HCT116 (cell line): ENCODE measurements at regions not wholly inside any gene's neighbourhood (a gene's known extent, or its start where the extent isn't known, plus 50 kb on each side); places are given as distances from the start of the nearest gene placed in this dataset.

Experiments
- EZH2 ChIP-seq: fragments of 200-600 bp; sonication (generic); IDR thresholded peaks from 2 replicates; pipeline ENCODE4 v1.6.1; 2017; ENCODE audit warnings: antibody characterized with exemption, mixed run types
- EZH2phosphoT487 ChIP-seq: fragments of 200-600 bp; IDR thresholded peaks from 2 replicates; pipeline ENCODE4 v1.6.1; 2018; ENCODE audit warnings: antibody characterized with exemption, borderline replicate concordance
- POLR2A ChIP-seq: IDR thresholded peaks from 2 replicates; pipeline ENCODE4 v1.7.0; 2011; ENCODE audit warnings: borderline replicate concordance; ENCODE audit not compliant: insufficient read depth, insufficient read length; ENCODE audit errors: extremely low read depth
- POLR2AphosphoS5 ChIP-seq: IDR thresholded peaks from 2 replicates; pipeline ENCODE4 v1.6.1; 2011; ENCODE audit warnings: mild to moderate bottlenecking, low read depth, low read length, moderate library complexity
- SP1 ChIP-seq: IDR thresholded peaks from 2 replicates; pipeline ENCODE4 v1.6.1; 2012; ENCODE audit warnings: low read depth
- TF ChIP-seq, protein P1 (sequence below): IDR thresholded peaks from 2 replicates; pipeline ENCODE4 v1.6.1; 2012
- TF ChIP-seq, protein P2 (sequence below), 3 experiments: fragments of 200-600 bp in 1 of 3; sonication (generic) in 1 of 3; IDR thresholded peaks in 2 of 3; conservative IDR thresholded peaks in 1 of 3; 2 replicates each; pipeline ENCODE4 v1.5.1; 2012 to 2017; ENCODE audit warnings: low read depth in 2 of 3, low read length in 2 of 3, antibody characterized with exemption in 1 of 3, borderline replicate concordance in 1 of 3, control low read depth in 1 of 3, mild to moderate bottlenecking in 1 of 3, mixed read lengths in 1 of 3, mixed run types in 1 of 3, moderate library complexity in 1 of 3; ENCODE audit not compliant: insufficient read depth in 1 of 3

DNA sequence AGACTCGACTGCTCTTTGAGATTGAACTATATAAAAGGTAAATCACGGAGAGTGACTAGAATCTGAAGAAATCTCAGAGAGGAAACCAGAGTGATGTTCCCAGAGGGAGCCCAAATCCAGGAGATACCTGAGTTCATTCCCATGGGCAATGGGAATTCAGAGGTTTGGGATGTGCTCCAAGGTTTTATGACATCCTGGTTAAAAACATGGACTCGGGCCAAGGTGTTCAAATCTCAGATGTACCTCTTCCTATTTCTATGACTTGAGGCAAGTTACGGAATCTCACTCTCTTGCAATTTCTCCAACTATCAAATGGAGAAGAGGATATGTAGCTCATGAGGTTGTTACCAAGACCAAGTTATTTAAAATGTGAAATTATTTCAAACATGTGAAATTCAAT, 54.5 kb upstream of the RAB18 start:
- no peak for TF ChIP-seq EZH2
- TF ChIP-seq, protein P1, sequence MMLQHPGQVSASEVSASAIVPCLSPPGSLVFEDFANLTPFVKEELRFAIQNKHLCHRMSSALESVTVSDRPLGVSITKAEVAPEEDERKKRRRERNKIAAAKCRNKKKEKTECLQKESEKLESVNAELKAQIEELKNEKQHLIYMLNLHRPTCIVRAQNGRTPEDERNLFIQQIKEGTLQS = no peak
- TF ChIP-seq POLR2AphosphoS5 = no peak
- TF ChIP-seq POLR2A = no peak
- TF ChIP-seq, protein P2, sequence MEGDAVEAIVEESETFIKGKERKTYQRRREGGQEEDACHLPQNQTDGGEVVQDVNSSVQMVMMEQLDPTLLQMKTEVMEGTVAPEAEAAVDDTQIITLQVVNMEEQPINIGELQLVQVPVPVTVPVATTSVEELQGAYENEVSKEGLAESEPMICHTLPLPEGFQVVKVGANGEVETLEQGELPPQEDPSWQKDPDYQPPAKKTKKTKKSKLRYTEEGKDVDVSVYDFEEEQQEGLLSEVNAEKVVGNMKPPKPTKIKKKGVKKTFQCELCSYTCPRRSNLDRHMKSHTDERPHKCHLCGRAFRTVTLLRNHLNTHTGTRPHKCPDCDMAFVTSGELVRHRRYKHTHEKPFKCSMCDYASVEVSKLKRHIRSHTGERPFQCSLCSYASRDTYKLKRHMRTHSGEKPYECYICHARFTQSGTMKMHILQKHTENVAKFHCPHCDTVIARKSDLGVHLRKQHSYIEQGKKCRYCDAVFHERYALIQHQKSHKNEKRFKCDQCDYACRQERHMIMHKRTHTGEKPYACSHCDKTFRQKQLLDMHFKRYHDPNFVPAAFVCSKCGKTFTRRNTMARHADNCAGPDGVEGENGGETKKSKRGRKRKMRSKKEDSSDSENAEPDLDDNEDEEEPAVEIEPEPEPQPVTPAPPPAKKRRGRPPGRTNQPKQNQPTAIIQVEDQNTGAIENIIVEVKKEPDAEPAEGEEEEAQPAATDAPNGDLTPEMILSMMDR (IDR thresholded peaks at IDR 0.05 in 2 of 3, conservative IDR thresholded peaks at IDR 0.05 in 1 of 3; ENCODE audit: borderline replicate concordance in 1 of 3, insufficient read depth in 1 of 3, low read depth in 2 of 3, low read length in 2 of 3) = no peak
- TF ChIP-seq SP1 = no peak
- TF ChIP-seq EZH2phosphoT487 = no peak
